ENCODE measurements at regions not wholly inside any gene's neighbourhood (a gene's known extent, or its start where the extent isn't known, plus 50 kb on each side); places are given as distances from the start of the nearest gene placed in this dataset.

GRCh38 chr3:124347418-124347817 lies 355.5 kb upstream of the ROPN1 start:
- TF ChIP-seq CTCF (IDR thresholded peaks at IDR 0.05) (peak; percentile 29), REST (IDR thresholded peaks at IDR 0.05; ENCODE audit: insufficient read depth in 1 of 2, low read depth in 2 of 2, low read length in 1 of 2) (no peak), POLR2AphosphoS5 (IDR thresholded peaks at IDR 0.05; ENCODE audit: low read depth, low read length) (no peak)
